ENCODE measurements at regions not wholly inside any gene's neighbourhood (a gene's known extent, or its start where the extent isn't known, plus 50 kb on each side); places are given as distances from the start of the nearest gene placed in this dataset.

DNA sequence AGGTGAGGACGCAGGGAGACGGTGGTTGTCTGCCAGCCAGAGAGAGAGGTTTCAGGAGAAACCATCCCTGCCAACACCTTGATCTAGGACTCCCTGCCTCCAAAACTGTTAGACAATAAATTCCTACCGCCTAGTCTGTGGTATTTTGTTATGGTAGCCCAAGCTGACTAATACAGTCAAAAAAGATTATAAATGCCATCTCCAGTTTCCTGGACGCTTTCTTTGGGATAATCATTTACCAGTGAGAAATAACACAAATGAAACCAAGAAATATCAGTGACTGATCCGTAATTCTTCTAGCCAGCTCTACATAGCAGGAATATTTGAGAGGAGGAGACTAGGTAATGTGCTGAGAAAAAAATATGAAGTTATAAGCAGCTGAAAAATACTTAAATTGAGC lies 707.8 kb upstream of the LMCD1 start:
- ATAC-seq (no peak), DNase-seq (ENCODE audit: low spot score in 2 of 2) (no peak)
- no peaks in the 10 kb centered on the region for H3K36me3 Mint-ChIP-seq
- no peak overlapping the region for H3K27ac Mint-ChIP-seq
- H3K9me3 Mint-ChIP-seq = no peaks in the 10 kb centered on the region

DNA sequence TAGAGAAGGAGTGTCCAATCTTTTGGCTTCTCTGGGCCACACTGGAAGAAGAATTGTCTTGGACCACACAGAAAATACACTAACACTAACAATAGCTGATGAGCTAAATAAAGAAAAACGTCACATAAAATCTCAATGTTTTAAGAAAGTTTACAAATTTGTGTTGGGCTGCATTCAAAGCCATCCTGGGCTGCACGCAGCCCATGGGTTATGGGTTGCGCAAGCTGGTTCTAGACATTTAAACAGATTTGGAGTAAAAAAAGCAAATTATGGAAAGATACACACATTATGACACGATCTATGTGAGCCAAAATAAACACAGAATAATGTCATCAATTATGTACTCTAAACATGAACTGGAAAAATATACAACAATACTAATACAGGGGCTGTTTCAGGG lies 703.3 kb upstream of the LMCD1 start:
- Mint-ChIP-seq H3K27ac (no peak overlapping the region), H3K9me3 (peaks cover 0 to 3% of the 10 kb centered on the region in 2 donors), H3K36me3 (no peaks in the 10 kb centered on the region)
- no peak for ATAC-seq
- no peak for DNase-seq (ENCODE audit: low spot score in 2 of 2)

DNA sequence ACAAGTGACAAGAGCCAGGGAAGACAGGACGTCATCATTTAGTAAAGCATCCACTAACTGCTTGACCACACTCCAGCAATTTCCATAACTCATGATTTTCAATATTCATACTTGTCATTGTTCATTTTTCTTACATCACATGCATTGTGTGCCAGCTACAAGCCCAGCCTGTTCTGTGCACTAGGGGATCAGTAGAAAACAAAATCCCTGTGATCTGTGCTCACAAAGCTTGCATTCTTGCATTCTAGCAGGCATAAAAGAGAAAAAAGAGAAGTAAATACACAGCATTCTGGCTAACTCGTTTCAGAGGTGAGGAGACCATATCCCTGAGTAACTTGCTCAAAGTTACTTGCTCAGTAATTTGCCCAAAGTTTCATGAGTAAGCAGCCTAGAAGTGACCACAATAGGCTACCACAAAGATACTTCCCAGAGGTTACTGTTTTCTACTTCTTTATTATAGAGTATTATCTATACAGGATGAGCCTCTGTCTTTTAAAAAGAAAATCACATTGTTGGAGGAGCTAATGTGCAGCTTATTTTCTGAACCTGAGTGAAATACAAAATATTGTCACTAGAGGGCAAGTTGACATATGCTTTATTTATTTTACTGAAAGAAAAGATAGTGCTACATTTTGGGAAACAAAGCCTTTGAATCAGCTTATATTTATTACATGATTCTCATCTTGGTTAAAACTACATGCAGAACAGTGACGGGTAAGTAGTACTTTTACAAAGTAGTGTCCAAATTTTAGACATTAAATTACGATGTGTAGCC lies 701.4 kb upstream of the LMCD1 start:
- H3K36me3 Mint-ChIP-seq = no peaks in the 10 kb centered on the region
- no peak overlapping the region for H3K27ac Mint-ChIP-seq

DNA sequence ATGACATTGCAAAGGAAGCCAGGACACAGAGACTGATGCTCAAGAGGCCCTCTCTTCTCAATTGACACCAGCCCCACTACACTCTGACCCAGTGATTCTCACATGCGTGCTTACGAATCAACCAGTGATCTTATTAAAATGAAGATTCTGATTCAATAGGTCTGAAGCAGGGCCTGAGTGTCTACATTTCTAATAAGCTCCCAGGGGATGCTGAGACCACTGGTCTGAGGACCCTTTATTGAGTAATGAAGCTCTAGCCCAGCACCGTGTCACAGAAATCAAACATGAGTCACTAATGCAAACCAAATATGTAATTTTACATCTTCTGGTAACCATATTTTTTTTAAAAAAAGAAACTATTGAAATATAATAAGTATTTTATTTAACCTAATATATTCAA lies 689.1 kb upstream of the LMCD1 start:
- no peak for DNase-seq (ENCODE audit: low spot score in 2 of 2)
- H3K27ac Mint-ChIP-seq = no peak overlapping the region

More for the DNA sequence above, 701.4 kb upstream of the LMCD1 start:
- ATAC-seq = no peak
- no peak for DNase-seq (ENCODE audit: low spot score in 2 of 2)
- H3K9me3 Mint-ChIP-seq = peaks cover 0 to 3% of the 10 kb centered on the region in 2 donors

DNA sequence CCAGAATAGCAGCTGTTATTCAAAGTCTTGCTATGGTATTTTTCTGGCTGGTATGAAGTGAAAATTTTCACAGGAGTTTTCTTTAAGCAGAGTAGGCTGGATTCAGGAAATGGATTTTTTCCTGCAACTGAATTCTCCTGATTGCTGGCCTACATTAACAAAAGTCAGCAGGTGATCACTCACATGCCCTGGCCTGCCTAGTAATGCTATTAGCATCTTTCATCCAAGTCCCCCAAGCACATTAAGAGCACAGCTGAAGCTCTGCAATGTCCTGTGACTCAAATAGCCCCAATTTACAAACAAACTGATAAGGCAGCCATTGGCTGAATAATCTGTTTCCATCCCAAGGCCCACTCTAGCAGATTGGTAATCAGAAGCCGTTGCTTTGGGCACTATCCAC lies 688.3 kb upstream of the LMCD1 start:
- no peak for DNase-seq (ENCODE audit: low spot score in 2 of 2)
- no peak overlapping the region for H3K27ac Mint-ChIP-seq
- ATAC-seq = no peak
- H3K36me3 Mint-ChIP-seq = peaks cover 0 to 16% of the 10 kb centered on the region in 2 donors
- H3K9me3 Mint-ChIP-seq = peaks cover 9 to 14% of the 10 kb centered on the region in 2 donors

More for the DNA sequence above, 689.1 kb upstream of the LMCD1 start:
- no peak for ATAC-seq
- Mint-ChIP-seq H3K36me3 (peaks cover 0 to 12% of the 10 kb centered on the region in 2 donors), H3K9me3 (peaks cover 9 to 11% of the 10 kb centered on the region in 2 donors)

DNA sequence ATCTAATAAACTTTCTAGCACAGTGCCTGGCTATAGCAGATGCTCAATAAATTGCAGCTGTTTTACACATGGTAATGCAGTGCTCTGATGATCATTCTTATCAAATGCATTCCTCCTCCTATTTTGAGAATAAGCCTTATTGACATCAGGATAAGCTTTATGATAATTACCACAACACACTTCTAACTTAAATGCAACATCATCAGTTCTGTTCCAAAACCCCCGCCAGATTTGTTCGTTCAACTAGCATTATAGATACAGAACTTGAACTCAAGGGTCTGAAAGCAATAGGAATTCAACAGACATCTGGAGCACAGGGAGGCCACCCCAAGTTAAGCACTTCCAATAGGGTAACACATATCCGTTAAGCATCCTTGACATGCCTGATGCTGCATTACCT lies 684.4 kb upstream of the LMCD1 start:
- no peak for ATAC-seq
- DNase-seq (ENCODE audit: low spot score in 2 of 2) = no peak
- peaks cover 12 to 14% of the 10 kb centered on the region in 2 donors for H3K9me3 Mint-ChIP-seq
- no peak overlapping the region for H3K27ac Mint-ChIP-seq
- peaks cover 0 to 4% of the 10 kb centered on the region in 2 donors for H3K36me3 Mint-ChIP-seq

DNA sequence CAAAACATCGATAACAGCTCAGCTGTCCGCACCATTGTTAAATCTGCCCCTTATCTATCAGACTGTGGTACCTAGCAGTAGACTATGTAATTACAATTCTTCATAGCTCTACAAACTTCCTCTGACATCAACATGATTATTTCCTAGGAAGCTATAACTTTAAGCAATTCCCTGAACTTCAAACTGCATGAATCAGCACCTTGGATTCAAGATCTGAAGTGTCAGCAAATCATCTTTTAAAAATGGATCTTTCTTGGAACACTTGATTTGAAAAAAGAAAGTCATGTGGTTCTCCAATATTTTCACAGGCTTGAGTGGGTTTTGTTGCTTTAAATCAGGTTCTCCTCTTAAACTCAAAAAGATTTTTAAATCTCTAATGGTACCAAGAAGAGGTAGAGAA lies 680.7 kb upstream of the LMCD1 start:
- Mint-ChIP-seq H3K9me3 (peaks cover 24 to 32% of the 10 kb centered on the region in 2 donors), H3K27ac (no peak overlapping the region), H3K36me3 (peaks cover 13 to 21% of the 10 kb centered on the region in 2 donors)
- DNase-seq (ENCODE audit: low spot score in 2 of 2) (no peak), ATAC-seq (no peak)

DNA sequence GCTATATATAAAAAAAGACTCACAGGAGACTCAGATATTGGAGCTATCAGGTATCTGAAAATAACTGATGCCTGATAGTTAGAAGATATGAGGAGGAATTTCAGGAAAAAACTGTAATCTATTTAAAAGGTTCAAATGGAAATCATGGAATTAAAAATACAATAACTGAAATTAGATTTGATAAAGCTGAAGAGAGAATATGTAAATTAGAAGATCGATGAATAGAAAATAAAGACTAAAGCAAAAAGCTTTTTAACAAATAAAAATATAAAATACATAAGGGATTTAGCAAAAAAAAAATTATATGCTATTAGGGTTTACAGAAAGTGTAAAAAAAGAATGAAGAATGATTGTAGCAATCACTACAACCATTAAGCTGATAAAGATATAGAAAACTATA lies 679.8 kb upstream of the LMCD1 start:
- DNase-seq (ENCODE audit: low spot score in 2 of 2) (no peak), ATAC-seq (no peak)
- no peak overlapping the region for H3K27ac Mint-ChIP-seq
- peaks cover 13 to 21% of the 10 kb centered on the region in 2 donors for H3K36me3 Mint-ChIP-seq
- peaks cover 24 to 32% of the 10 kb centered on the region in 2 donors for H3K9me3 Mint-ChIP-seq

DNA sequence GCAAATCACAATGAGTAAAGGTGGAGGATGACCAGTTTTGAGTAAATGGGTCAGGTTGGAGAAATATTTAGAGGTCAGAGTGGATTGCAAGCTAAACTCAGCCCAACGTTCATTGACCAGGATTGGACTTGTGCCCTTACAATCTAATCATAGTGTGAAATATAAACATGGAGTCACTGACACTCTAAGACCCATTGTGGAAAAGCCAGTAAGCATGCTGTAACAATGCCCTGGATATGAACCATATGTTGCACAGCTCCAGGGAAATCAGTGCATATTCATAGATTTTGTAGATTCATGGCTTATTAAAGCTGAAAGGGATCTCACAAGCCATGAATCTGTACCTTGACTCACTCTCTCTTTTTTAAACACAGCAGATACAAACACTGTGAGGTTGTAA lies 660.2 kb upstream of the LMCD1 start:
- Mint-ChIP-seq H3K9me3 (peaks cover 4 to 10% of the 10 kb centered on the region in 2 donors), H3K36me3 (no peaks in the 10 kb centered on the region), H3K27ac (no peak overlapping the region)
- DNase-seq (ENCODE audit: low spot score in 2 of 2) = no peak
- no peak for ATAC-seq

DNA sequence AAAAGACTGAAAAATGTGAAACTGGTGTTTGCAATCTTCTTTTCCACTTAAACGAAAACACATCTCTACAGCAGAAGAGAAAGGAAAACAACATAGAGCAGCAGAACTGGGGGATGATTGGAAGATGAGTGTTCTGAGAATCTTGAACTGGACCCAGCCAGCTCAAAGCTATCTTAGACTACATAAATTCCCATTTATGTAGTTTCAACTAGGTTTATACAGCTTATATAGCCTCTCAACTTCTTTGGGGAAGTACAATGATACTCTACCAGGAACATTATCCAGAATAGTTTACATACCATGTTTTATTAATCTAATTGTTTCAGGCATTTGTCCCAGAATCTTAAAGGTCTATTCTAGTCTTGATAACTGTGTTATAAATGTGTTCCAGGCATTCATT lies 658.2 kb upstream of the LMCD1 start:
- Mint-ChIP-seq H3K9me3 (peaks cover 4 to 12% of the 10 kb centered on the region in 2 donors), H3K27ac (no peak overlapping the region), H3K36me3 (no peaks in the 10 kb centered on the region)
- no peak for ATAC-seq
- DNase-seq (ENCODE audit: low spot score in 2 of 2) = no peak

DNA sequence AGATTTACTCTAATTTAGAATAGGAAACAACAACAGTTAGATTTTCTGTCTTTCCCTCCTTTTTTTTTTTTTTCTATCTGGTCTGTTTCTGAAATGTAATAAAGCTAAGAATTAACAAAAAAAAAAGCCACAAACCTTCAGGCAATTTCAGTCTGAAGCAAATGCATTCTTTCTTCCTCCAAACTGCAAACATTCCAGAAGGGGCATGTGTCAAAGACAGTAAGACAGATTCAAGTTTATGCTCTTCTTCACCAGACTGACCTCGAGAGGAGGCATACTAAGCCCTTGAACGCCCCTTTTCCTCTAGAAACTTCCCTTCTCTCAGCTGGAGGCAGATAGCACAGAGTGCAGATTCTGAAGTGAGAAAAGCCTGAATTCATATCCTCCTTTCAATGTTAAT lies 654.6 kb upstream of the LMCD1 start:
- Mint-ChIP-seq H3K27ac (no peak overlapping the region), H3K36me3 (no peaks in the 10 kb centered on the region), H3K9me3 (peaks cover 4 to 13% of the 10 kb centered on the region in 2 donors)
- ATAC-seq (no peak), DNase-seq (ENCODE audit: low spot score in 2 of 2) (no peak)

DNA sequence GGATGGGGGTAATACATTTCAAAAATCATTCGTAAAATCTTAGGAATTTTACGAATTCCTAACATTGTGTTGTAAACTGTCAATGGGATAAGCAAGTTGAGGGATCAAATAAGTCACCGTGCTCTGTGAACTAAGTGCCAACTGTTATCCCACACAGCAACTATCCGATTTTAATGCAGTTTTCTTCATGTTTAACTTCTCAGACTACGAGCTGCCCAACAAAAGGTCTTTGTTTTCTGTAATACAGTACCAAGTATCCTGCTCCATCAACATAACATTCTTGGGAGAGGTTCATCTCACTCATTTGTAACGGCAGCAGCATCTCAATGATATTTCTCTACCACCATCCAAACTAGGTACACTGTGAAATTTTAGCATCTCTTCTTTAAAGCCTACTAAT lies 654.1 kb upstream of the LMCD1 start:
- Mint-ChIP-seq H3K27ac (no peak overlapping the region), H3K9me3 (peaks cover 4 to 13% of the 10 kb centered on the region in 2 donors)
- ATAC-seq = no peak

DNA sequence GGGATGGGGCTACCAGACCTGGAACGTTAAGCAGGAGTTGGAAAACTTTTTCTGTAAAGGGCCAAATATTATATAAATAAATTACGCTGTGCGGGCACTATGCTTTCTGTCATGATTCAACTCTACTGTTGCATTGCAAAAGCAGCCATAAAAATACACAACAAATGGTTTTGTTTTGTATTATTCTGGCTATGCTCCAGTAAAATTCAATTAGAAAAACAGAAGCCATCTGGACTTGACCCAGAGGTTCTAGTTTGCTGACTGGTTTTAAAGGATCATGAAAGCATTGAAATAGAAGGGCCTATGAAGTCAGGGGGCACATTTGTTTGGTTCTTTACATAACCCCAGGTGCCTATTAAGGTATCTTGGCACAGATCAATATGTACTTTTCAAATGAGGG lies 647.4 kb upstream of the LMCD1 start:
- Mint-ChIP-seq H3K27ac (no peak overlapping the region), H3K9me3 (peaks cover 0 to 8% of the 10 kb centered on the region in 2 donors), H3K36me3 (no peaks in the 10 kb centered on the region)
- ATAC-seq (no peak), DNase-seq (ENCODE audit: low spot score in 2 of 2) (no peak)

More for the DNA sequence above, 654.1 kb upstream of the LMCD1 start:
- no peak for DNase-seq (ENCODE audit: low spot score in 2 of 2)
- no peaks in the 10 kb centered on the region for H3K36me3 Mint-ChIP-seq

DNA sequence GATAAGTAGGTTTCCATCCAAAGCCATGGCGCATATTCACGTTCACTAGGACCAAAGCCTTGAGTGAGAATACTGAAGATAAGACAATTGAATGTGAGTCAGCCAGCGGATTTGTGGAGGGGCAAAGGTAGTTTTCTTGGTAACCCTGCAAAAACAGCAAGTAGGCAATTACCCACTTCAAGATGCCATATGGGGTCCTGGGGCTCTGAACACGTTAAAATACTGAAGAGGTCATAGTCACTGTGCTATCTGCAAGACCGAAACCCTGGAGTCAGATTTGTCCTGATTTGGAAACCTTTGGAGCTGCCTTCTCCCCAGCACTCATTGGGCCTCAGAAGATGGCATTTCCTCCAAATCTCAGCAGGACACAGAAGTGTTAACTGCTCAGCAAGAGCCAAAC lies 646.9 kb upstream of the LMCD1 start:
- no peaks in the 10 kb centered on the region for H3K36me3 Mint-ChIP-seq
- peaks cover 3 to 12% of the 10 kb centered on the region in 2 donors for H3K9me3 Mint-ChIP-seq
- ATAC-seq (no peak), DNase-seq (ENCODE audit: low spot score in 2 of 2) (no peak)
- no peak overlapping the region for H3K27ac Mint-ChIP-seq

DNA sequence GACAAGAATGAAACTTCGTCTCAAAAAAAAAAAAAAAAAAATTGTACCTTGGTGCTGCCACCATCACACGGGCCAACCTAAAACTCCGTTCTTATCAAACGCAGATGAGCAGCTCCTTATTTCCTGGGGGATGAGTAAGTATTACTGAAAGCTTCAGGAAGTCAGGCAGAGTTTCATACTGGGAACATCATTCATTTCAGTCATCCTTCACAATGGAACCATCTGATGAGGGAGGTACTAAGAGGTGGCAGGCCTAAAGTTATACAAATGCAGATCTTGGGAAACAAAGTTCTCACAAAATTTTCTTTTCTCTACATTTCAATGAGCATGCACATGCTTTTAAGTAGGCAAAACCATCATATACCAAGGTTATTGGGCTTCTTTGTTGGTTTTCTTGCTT lies 636.0 kb upstream of the LMCD1 start:
- Mint-ChIP-seq H3K9me3 (peaks cover 7 to 9% of the 10 kb centered on the region in 2 donors), H3K36me3 (peaks cover 0 to 21% of the 10 kb centered on the region in 2 donors), H3K27ac (no peak overlapping the region)
- ATAC-seq = no peak
- no peak for DNase-seq (ENCODE audit: low spot score in 2 of 2)

DNA sequence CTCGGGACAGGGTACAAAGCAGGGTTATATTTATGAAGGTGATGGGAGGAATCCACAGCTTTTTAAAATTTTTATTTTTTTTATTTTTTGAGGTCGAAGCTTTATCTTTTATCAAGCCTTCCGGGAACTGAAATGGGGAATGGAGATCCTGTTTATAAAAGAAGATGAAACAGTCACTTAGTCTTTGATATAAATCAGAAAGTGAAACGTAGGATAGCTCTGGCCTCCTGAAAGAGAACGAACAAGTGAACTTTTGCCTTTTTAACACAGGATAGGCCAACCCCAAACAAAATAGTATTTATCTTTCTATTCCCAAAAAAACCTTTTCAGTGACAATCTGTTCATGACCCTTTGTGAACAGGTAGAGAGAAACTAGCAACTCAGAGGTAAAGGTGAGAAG lies 634.0 kb upstream of the LMCD1 start:
- H3K36me3 Mint-ChIP-seq = peaks cover 0 to 21% of the 10 kb centered on the region in 2 donors

DNA sequence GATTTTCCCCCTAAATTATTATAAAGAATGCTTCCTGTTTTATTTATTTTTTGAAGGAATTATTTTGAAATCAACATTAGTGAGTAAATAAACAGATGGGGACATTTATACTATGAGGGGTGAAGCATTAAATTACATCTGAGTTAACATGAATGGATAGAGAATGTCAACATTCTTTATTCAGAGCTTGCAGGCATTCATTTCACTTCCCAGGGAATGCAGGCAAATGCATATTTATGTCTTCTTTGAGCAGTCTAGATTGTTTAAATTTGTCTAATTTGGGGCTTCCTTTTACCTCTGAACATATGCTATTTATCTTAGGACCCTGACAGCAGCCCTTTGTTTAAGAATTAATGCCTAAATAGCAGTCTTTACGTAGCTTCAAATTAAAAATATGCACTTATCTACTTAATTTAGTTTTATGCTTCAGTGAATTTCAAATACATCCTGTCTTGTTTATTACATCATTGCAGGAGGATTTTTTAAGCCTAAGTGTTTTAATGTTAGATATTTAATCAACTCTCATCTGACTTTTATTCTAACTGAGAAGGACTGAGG lies 630.5 kb upstream of the LMCD1 start:
- DNase-seq (ENCODE audit: low spot score in 2 of 2) (no peak), ATAC-seq (no peak)
- no peak overlapping the region for H3K27ac Mint-ChIP-seq
- peaks cover 0 to 21% of the 10 kb centered on the region in 2 donors for H3K36me3 Mint-ChIP-seq
- peaks cover 10 to 24% of the 10 kb centered on the region in 2 donors for H3K9me3 Mint-ChIP-seq

More for the DNA sequence above, 634.0 kb upstream of the LMCD1 start:
- no peak overlapping the region for H3K27ac Mint-ChIP-seq
- DNase-seq (ENCODE audit: low spot score in 2 of 2) = no peak
- ATAC-seq = no peak
- H3K9me3 Mint-ChIP-seq = peaks cover 9 to 14% of the 10 kb centered on the region in 2 donors

DNA sequence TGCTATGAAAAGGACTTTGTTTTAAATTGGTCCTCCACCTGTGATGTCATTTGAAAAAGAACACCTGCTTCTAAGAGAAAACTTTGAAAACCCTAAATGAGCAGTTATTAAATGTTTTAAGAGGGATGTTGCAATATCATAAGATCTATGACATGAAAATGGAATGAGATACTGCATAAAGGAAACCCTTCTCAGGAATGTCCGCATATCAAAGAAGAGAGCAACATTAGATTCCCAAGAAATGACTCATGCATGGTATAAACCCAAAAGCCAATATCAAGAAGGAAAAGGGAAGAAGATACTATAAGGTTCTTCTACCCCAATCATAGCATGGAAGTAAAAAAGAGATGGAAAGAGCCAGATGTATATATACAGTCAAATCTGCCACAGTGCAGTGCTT lies 627.5 kb upstream of the LMCD1 start:
- no peak overlapping the region for H3K27ac Mint-ChIP-seq
- no peak for DNase-seq (ENCODE audit: low spot score in 2 of 2)
- ATAC-seq = no peak
- H3K9me3 Mint-ChIP-seq = peaks cover 13 to 24% of the 10 kb centered on the region in 2 donors
- peaks cover 7 to 13% of the 10 kb centered on the region in 2 donors for H3K36me3 Mint-ChIP-seq

Data from activated naive CD4-positive, alpha-beta T cell treated with anti-CD3 and anti-CD28 coated beads, Interleukin-2, amount 50 U/mL, for 72 hours (primary cell).